Mesendoderm (in vitro differentiated cells): ENCODE measurements at regions not wholly inside any gene's neighbourhood (a gene's known extent, or its start where the extent isn't known, plus 50 kb on each side); places are given as distances from the start of the nearest gene placed in this dataset.

Source experiments
- DNase-seq: peaks from one replicate; pipeline ENCODE4 v3.0.0; 2013
- H2AK5ac ChIP-seq: 2 replicates; pipeline ENCODE4 v1.6.1; 2013; ENCODE audit warnings: low read length, inconsistent platforms
- H2BK120ac ChIP-seq: 2 replicates; pipeline ENCODE4 v1.6.1; 2013; ENCODE audit warnings: low read depth, mild to moderate bottlenecking, low read length, moderate library complexity, mixed read lengths
- H2BK15ac ChIP-seq: replicated peaks from 2 replicates; pipeline ENCODE4 v1.6.1; 2013; ENCODE audit warnings: low read depth, mild to moderate bottlenecking, moderate library complexity
- H2BK5ac ChIP-seq: 2 replicates; pipeline ENCODE4 v1.6.1; 2013; ENCODE audit warnings: low read length, inconsistent platforms
- H3K18ac ChIP-seq: 2 replicates; pipeline ENCODE4 v1.6.1; 2013; ENCODE audit warnings: mild to moderate bottlenecking, low read length, mixed read lengths
- H3K23ac ChIP-seq: one replicate; pipeline ENCODE4 v1.6.1; 2013; ENCODE audit warnings: low read length
- H3K27ac ChIP-seq: 2 replicates; pipeline ENCODE4 v1.5.1; 2013; ENCODE audit warnings: low read depth, mild to moderate bottlenecking, inconsistent platforms, low read length, moderate library complexity
- H3K27me3 ChIP-seq: 2 replicates; pipeline ENCODE4 v1.6.1; 2013; ENCODE audit warnings: low read length, control low read depth, mild to moderate bottlenecking, inconsistent platforms; ENCODE audit not compliant: insufficient read depth, poor library complexity
- H3K36me3 ChIP-seq: 2 replicates; pipeline ENCODE4 v1.6.1; 2013; ENCODE audit warnings: low read length, inconsistent platforms; ENCODE audit not compliant: control insufficient read depth, insufficient read depth
- H3K4ac ChIP-seq: one replicate; pipeline ENCODE4 v1.6.1; 2013; ENCODE audit warnings: low read depth, mild to moderate bottlenecking, low read length, moderate library complexity
- H3K4me1 ChIP-seq: 2 replicates; pipeline ENCODE4 v1.6.1; 2013; ENCODE audit warnings: low read depth, low read length, inconsistent platforms; ENCODE audit not compliant: control insufficient read depth
- H3K4me2 ChIP-seq: 2 replicates; pipeline ENCODE4 v1.6.1; 2013; ENCODE audit warnings: low read length
- H3K4me3 ChIP-seq: 2 replicates; pipeline ENCODE4 v1.5.1; 2013; ENCODE audit warnings: mild to moderate bottlenecking, low read length
- H3K56ac ChIP-seq: one replicate; pipeline ENCODE4 v1.6.1; 2013; ENCODE audit warnings: low read length
- H3K79me1 ChIP-seq: 2 replicates; pipeline ENCODE4 v1.6.1; 2013; ENCODE audit warnings: low read length, inconsistent platforms
- H3K79me2 ChIP-seq: 2 replicates; pipeline ENCODE4 v1.6.1; 2013; ENCODE audit warnings: mild to moderate bottlenecking, low read length; ENCODE audit not compliant: control insufficient read depth, insufficient read depth
- H3K9ac ChIP-seq: 2 replicates; pipeline ENCODE4 v1.6.1; 2013; ENCODE audit warnings: low read length, inconsistent platforms
- H4K5ac ChIP-seq: one replicate; pipeline ENCODE4 v1.6.1; 2013; ENCODE audit warnings: low read length
- H4K8ac ChIP-seq: one replicate; pipeline ENCODE4 v1.6.1; 2013; ENCODE audit warnings: low read depth, mild to moderate bottlenecking, control low read depth, low read length, moderate library complexity
- WGBS: extraction: QIAGEN DNeasy Blood & Tissue Kit; methylation state at CpG from one replicate; pipeline ENCODE4 v1.1.7; 2013; ENCODE audit warnings: low lambda C conversion rate, missing lambda C conversion rate; ENCODE audit not compliant: insufficient coverage; ENCODE audit errors: extremely low coverage; 5-methylcytosine and 5-hydroxymethylcytosine counted together

GRCh38 chr20:50276119-50277063, 85.8 kb downstream of the CEBPB start:
- no peak for DNase-seq
- Histone ChIP-seq H3K27me3 (no peaks in the 10 kb centered on the region), H3K4me2 (no peak overlapping the region), H3K27ac (no peak overlapping the region), H3K79me1 (no peaks in the 10 kb centered on the region), H3K4me1 (no peaks in the 10 kb centered on the region), H3K4ac (no peak overlapping the region), H3K36me3 (no peaks in the 10 kb centered on the region), H3K79me2 (no peaks in the 10 kb centered on the region), H3K4me3 (no peak overlapping the region), H2BK5ac (no peak overlapping the region), H2AK5ac (no peak overlapping the region), H3K9ac (no peak overlapping the region), H4K5ac (no peak overlapping the region), H2BK120ac (no peak overlapping the region), H3K56ac (no peak overlapping the region), H2BK15ac (no peak overlapping the region), H3K18ac (no peak overlapping the region), H4K8ac (no peak overlapping the region), H3K23ac (no peak overlapping the region)
- no CpG with 5 or more reads among the region's 19 CpGs for WGBS

GRCh38 chr20:50277064-50277415, 86.4 kb downstream of the CEBPB start:
- Histone ChIP-seq H3K23ac (no peak overlapping the region), H3K18ac (no peak overlapping the region), H3K4me2 (no peak overlapping the region), H2BK5ac (no peak overlapping the region), H3K27me3 (no peaks in the 10 kb centered on the region), H2BK15ac (no peak overlapping the region), H3K79me1 (no peaks in the 10 kb centered on the region), H3K4me1 (no peaks in the 10 kb centered on the region), H3K9ac (no peak overlapping the region), H3K4ac (no peak overlapping the region), H2AK5ac (no peak overlapping the region), H3K4me3 (no peak overlapping the region), H3K79me2 (no peaks in the 10 kb centered on the region), H4K5ac (no peak overlapping the region), H3K36me3 (no peaks in the 10 kb centered on the region), H3K56ac (no peak overlapping the region), H2BK120ac (no peak overlapping the region), H4K8ac (no peak overlapping the region), H3K27ac (no peak overlapping the region)
- no CpG with 5 or more reads among the region's 5 CpGs for WGBS
- DNase-seq: no peak

- H3K79me1 ChIP-seq: no peaks in the 10 kb centered on the region
- H2BK120ac ChIP-seq: no peak overlapping the region
- no peaks in the 10 kb centered on the region for H3K36me3 ChIP-seq
- no peak overlapping the region for H4K5ac ChIP-seq
- H3K4me3 ChIP-seq: no peak overlapping the region
- H3K4me1 ChIP-seq: no peaks in the 10 kb centered on the region
- no peak overlapping the region for H3K4me2 ChIP-seq
- H3K23ac ChIP-seq: no peak overlapping the region
- no peak overlapping the region for H3K56ac ChIP-seq
- no peak overlapping the region for H3K9ac ChIP-seq
- H2BK5ac ChIP-seq: no peak overlapping the region
- WGBS: no CpG with 5 or more reads among the region's 16 CpGs
- no peaks in the 10 kb centered on the region for H3K27me3 ChIP-seq
- no peak overlapping the region for H2BK15ac ChIP-seq
- H3K4ac ChIP-seq: no peak overlapping the region
- H4K8ac ChIP-seq: no peak overlapping the region
- H2AK5ac ChIP-seq: no peak overlapping the region
- no peak for DNase-seq
- no peak overlapping the region for H3K27ac ChIP-seq
- no peak overlapping the region for H3K18ac ChIP-seq
- no peaks in the 10 kb centered on the region for H3K79me2 ChIP-seq
These were observed 87.1 kb downstream of the CEBPB start for GRCh38 chr20:50277460-50278376.

GRCh38 chr20:50278377-50278683, 87.7 kb downstream of the CEBPB start:
- no peak overlapping the region for H2AK5ac ChIP-seq
- no peak overlapping the region for H4K8ac ChIP-seq
- H3K23ac ChIP-seq: no peak overlapping the region
- no peak overlapping the region for H2BK120ac ChIP-seq
- H3K4me1 ChIP-seq: no peaks in the 10 kb centered on the region
- no peak overlapping the region for H3K18ac ChIP-seq
- H2BK15ac ChIP-seq: no peak overlapping the region
- no peak for DNase-seq
- no peak overlapping the region for H3K4ac ChIP-seq
- H3K9ac ChIP-seq: no peak overlapping the region
- no peaks in the 10 kb centered on the region for H3K36me3 ChIP-seq
- no peak overlapping the region for H4K5ac ChIP-seq
- no CpG with 5 or more reads among the region's 5 CpGs for WGBS
- no peak overlapping the region for H3K56ac ChIP-seq
- H2BK5ac ChIP-seq: no peak overlapping the region
- no peak overlapping the region for H3K4me2 ChIP-seq
- no peaks in the 10 kb centered on the region for H3K27me3 ChIP-seq
- no peak overlapping the region for H3K4me3 ChIP-seq
- no peak overlapping the region for H3K27ac ChIP-seq
- no peaks in the 10 kb centered on the region for H3K79me1 ChIP-seq
- H3K79me2 ChIP-seq: no peaks in the 10 kb centered on the region

DNA sequence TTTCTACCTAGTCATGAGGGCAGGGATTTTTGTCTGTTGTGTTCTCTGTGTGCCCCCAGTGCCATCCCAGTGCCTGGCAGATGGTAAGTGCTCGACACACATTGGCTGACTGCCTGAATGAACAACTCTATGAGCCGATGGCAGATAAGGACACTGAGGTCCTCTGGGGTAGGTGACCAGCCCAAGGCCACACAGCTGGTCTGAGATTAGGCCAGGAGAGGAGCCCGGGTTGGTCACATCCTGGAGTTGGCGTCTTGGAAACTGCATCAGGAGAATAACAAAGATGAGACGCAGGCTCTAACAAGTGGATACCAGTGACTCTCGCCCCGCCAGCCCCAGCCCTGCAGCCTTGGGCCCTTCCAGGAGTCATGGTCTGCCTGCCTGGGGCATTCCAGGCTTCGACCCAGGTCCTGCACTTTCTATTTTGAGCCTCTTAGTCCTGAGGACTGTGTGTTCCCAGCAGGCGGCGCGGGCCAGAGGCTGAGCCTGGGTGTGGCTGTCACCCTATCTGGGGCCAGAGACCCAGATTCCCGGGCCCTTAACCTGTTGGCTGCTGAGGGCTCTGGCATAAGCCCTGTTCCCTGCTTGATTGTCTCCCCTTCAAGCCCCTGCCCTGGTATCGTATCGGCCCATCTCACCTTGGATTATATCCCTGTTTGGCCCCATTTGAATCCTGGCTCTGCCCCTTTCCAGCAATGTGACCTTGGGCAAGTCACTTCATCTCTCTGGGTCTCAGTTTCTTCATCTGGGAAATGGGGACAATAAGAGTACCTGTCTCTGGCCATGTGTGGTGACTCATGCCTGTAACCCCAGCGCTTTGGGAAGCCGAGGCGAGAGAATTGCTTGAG, 88.3 kb downstream of the CEBPB start:
- no peak overlapping the region for H4K8ac ChIP-seq
- no peak overlapping the region for H3K18ac ChIP-seq
- H3K4me2 ChIP-seq: no peak overlapping the region
- no peaks in the 10 kb centered on the region for H3K79me1 ChIP-seq
- no peak overlapping the region for H2BK15ac ChIP-seq
- H4K5ac ChIP-seq: no peak overlapping the region
- no peak overlapping the region for H3K27ac ChIP-seq
- no peak overlapping the region for H2BK5ac ChIP-seq
- H3K4ac ChIP-seq: no peak overlapping the region
- WGBS: no CpG with 5 or more reads among the region's 17 CpGs
- H3K23ac ChIP-seq: no peak overlapping the region
- H3K27me3 ChIP-seq: no peaks in the 10 kb centered on the region
- no peak overlapping the region for H2BK120ac ChIP-seq
- no peak for DNase-seq
- no peaks in the 10 kb centered on the region for H3K36me3 ChIP-seq
- H3K9ac ChIP-seq: no peak overlapping the region
- H3K4me3 ChIP-seq: no peak overlapping the region
- no peaks in the 10 kb centered on the region for H3K79me2 ChIP-seq
- no peaks in the 10 kb centered on the region for H3K4me1 ChIP-seq
- no peak overlapping the region for H3K56ac ChIP-seq
- H2AK5ac ChIP-seq: no peak overlapping the region
